Endodermal cell (in vitro differentiated cells): ENCODE measurements at regions not wholly inside any gene's neighbourhood (a gene's known extent, or its start where the extent isn't known, plus 50 kb on each side); places are given as distances from the start of the nearest gene placed in this dataset.

Experiments used
- DNase-seq: peaks from one replicate; pipeline ENCODE4 v3.0.0-alpha.2; 2017
- H3K27ac ChIP-seq: 2 replicates; pipeline ENCODE4 v1.5.1; 2013; ENCODE audit warnings: mild to moderate bottlenecking, low read depth, low read length, moderate library complexity
- H3K27me3 ChIP-seq: 2 replicates; pipeline ENCODE4 v1.6.1; 2013; ENCODE audit warnings: mild to moderate bottlenecking, low read length, moderate library complexity; ENCODE audit not compliant: insufficient read depth, control insufficient read depth, poor library complexity, severe bottlenecking
- H3K36me3 ChIP-seq: 2 replicates; pipeline ENCODE4 v1.7.0; 2013; ENCODE audit warnings: mild to moderate bottlenecking, low read length, moderate library complexity; ENCODE audit not compliant: control insufficient read depth, insufficient read depth
- H3K4me1 ChIP-seq: one replicate; pipeline ENCODE4 v1.7.0; 2013; ENCODE audit warnings: low read length; ENCODE audit not compliant: control insufficient read depth, insufficient read depth
- H3K4me3 ChIP-seq: 2 replicates; pipeline ENCODE4 v1.5.1; 2013; ENCODE audit warnings: mild to moderate bottlenecking, low read length, moderate library complexity
- H3K9ac ChIP-seq: 2 replicates; pipeline ENCODE4 v1.6.1; 2013; ENCODE audit warnings: mild to moderate bottlenecking, low read length, moderate library complexity; ENCODE audit not compliant: poor library complexity, severe bottlenecking; ENCODE audit errors: extremely low read depth
- H3K9me3 ChIP-seq: 2 replicates; pipeline ENCODE4 v1.6.1; 2013; ENCODE audit warnings: mild to moderate bottlenecking, low read length, moderate library complexity; ENCODE audit not compliant: control insufficient read depth
- H3K27ac Mint-ChIP-seq: 2 replicates; pipeline ENCODE4 v1.8.0; 2020; ENCODE audit warnings: mixed read lengths
- H3K27me3 Mint-ChIP-seq: 2 replicates; pipeline ENCODE4 v1.8.0; 2021; ENCODE audit warnings: mild to moderate bottlenecking, mixed read lengths; ENCODE audit not compliant: insufficient read depth
- H3K36me3 Mint-ChIP-seq: 2 replicates; pipeline ENCODE4 v1.8.0; 2020; ENCODE audit warnings: low read depth, mixed read lengths
- H3K4me1 Mint-ChIP-seq: 2 replicates; pipeline ENCODE4 v1.8.0; 2020; ENCODE audit warnings: mixed read lengths
- H3K4me3 Mint-ChIP-seq: 2 replicates; pipeline ENCODE4 v1.8.0; 2020; ENCODE audit warnings: mild to moderate bottlenecking, moderate library complexity, mixed read lengths
- H3K9me3 Mint-ChIP-seq: 2 replicates; pipeline ENCODE4 v1.8.0; 2020; ENCODE audit warnings: mild to moderate bottlenecking, mixed read lengths
- CTCF ChIP-seq: fragments of 200-600 bp; sonication (generic); conservative IDR thresholded peaks from 2 replicates; pipeline ENCODE4 v1.5.0; 2021; ENCODE audit warnings: antibody characterized with exemption, mild to moderate bottlenecking
- WGBS, 2 experiments: methylation state at CpG; one replicate each; pipeline versions ENCODE4 v1.1.5 to v1.1.7; 2013; ENCODE audit warnings: missing lambda C conversion rate in 2 of 2, mixed read lengths in 1 of 2; ENCODE audit not compliant: insufficient coverage in 1 of 2, insufficient read length in 1 of 2; 5-methylcytosine and 5-hydroxymethylcytosine counted together

DNA sequence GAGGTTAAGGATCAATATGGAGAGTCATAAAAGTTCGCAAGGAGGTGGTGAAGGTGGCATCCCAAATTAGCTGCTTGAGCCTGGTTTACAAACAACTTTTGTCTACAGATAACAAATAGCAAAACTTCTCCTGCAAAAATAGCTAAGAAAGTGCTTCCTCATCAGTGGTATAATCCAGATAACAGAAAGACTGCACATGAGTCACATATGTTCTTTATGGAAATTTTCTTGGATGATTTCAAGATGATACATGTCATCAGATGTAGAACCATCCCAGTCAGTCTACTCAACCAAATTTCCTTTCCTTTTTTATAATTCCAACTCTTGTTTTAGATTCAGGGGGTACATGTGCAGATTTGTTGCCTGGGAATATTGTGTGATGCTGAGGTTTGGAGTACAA lies 133.0 kb downstream of the BTG1 start:
- Histone ChIP-seq H3K4me1 (no peaks in the 10 kb centered on the region), H3K27me3 (no peaks in the 10 kb centered on the region), H3K27ac (no peak overlapping the region), H3K4me3 (no peak overlapping the region), H3K9ac (no peak overlapping the region), H3K36me3 (no peaks in the 10 kb centered on the region), H3K9me3 (no peaks in the 10 kb centered on the region)
- Mint-ChIP-seq H3K9me3 (peaks cover 4% of the 10 kb centered on the region), H3K27ac (no peak overlapping the region), H3K4me1 (peaks cover 7% of the 10 kb centered on the region), H3K27me3 (no peaks in the 10 kb centered on the region), H3K36me3 (no peaks in the 10 kb centered on the region), H3K4me3 (no peak overlapping the region)
- WGBS, 2 experiments: 44% methylated on average over 1 of the region's 1 CpG; no CpG with 5 or more reads in 1 of the 2 experiments
- TF ChIP-seq CTCF: no peak
- DNase-seq: no peak

DNA sequence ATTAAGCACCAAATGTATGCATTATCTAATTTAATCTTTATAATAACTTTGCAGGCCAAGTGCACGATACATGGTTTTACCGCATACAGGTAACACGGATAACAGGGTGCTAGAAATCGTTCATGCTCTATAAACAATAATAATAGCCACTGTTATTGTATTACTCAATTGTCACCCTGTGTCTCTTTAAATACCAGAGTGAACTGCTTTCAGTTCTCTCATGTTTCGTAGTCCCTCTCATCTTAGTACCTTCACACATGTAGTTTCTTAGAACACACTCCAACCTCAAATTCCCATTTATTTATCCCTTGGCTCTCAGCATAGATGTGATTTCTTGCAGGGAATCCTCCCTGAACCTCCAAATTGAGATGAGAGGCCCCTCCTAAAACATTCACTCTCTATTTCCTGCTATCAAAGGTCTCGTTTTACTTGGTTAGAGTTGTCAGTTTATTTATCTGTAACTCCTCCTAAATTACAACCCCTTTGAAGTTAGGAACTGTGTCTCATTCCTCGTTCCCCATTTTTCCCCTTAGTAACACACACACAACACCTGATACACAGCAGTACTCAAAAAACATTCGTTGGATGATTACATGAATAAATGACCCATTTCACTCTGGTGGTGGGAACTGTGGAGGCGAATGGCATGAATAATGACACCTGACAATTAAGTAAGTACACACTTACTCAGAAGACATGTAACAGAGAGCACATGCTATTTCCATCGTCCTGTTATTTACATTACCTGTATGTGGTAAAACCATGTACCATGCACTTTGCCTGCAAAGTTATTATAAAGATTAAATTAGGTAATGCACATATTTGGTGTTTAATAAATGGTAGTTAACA lies 134.6 kb downstream of the BTG1 start:
- H3K27me3 ChIP-seq: no peaks in the 10 kb centered on the region
- H3K9me3 Mint-ChIP-seq: peaks cover 2% of the 10 kb centered on the region
- no peak overlapping the region for H3K27ac Mint-ChIP-seq
- no peak overlapping the region for H3K4me3 ChIP-seq
- no peaks in the 10 kb centered on the region for H3K36me3 ChIP-seq
- H3K4me1 Mint-ChIP-seq: peaks cover 10% of the 10 kb centered on the region
- H3K9ac ChIP-seq: no peak overlapping the region
- no peak for TF ChIP-seq CTCF
- 92 to 97% methylated on average over 6 to 10 of the region's 10 CpGs for WGBS, 2 experiments
- no peak overlapping the region for H3K27ac ChIP-seq
- H3K36me3 Mint-ChIP-seq: no peaks in the 10 kb centered on the region
- H3K27me3 Mint-ChIP-seq: no peaks in the 10 kb centered on the region
- no peak overlapping the region for H3K4me3 Mint-ChIP-seq
- no peaks in the 10 kb centered on the region for H3K9me3 ChIP-seq
- no peak for DNase-seq
- H3K4me1 ChIP-seq: no peaks in the 10 kb centered on the region

- Mint-ChIP-seq H3K9me3 (no peaks in the 10 kb centered on the region), H3K27me3 (no peaks in the 10 kb centered on the region), H3K27ac (no peak overlapping the region), H3K4me1 (peaks cover 10% of the 10 kb centered on the region), H3K4me3 (no peak overlapping the region), H3K36me3 (no peaks in the 10 kb centered on the region)
- no peak overlapping the region for H3K27ac ChIP-seq
- TF ChIP-seq CTCF: no peak
- H3K4me3 ChIP-seq: no peak overlapping the region
- H3K36me3 ChIP-seq: no peaks in the 10 kb centered on the region
- DNase-seq: no peak
- H3K9me3 ChIP-seq: no peaks in the 10 kb centered on the region
- no peaks in the 10 kb centered on the region for H3K27me3 ChIP-seq
- 86% methylated on average over 1 of the region's 2 CpGs; no CpG with 5 or more reads in 1 of the 2 experiments for WGBS, 2 experiments
- no peak overlapping the region for H3K9ac ChIP-seq
- H3K4me1 ChIP-seq: no peaks in the 10 kb centered on the region
Observed at GRCh38 chr12:92010368-92010767, 135.3 kb downstream of the BTG1 start.
